IMR-90 (cell line): ENCODE measurements at regions not wholly inside any gene's neighbourhood (a gene's known extent, or its start where the extent isn't known, plus 50 kb on each side); places are given as distances from the start of the nearest gene placed in this dataset.

Experiments
- BHLHE40 ChIP-seq: fragments of 150-350 bp; IDR thresholded peaks from 2 replicates; pipeline ENCODE4 v1.6.1; 2016; ENCODE audit warnings: mild to moderate bottlenecking, low read depth, low read length
- CEBPB ChIP-seq: IDR thresholded peaks from 2 replicates; pipeline ENCODE4 v1.6.1; 2012; ENCODE audit warnings: low read depth, low read length, improper control_type of control experiment
- CHD1 ChIP-seq: IDR thresholded peaks from 2 replicates; pipeline ENCODE4 v1.6.1; 2012; ENCODE audit warnings: low read depth, low read length, improper control_type of control experiment
- CTCF ChIP-seq: conservative IDR thresholded peaks from 2 replicates; pipeline ENCODE4 v1.5.1; 2012; ENCODE audit warnings: mild to moderate bottlenecking, low read depth, low read length, improper control_type of control experiment
- ELK1 ChIP-seq: fragments of 150-350 bp; IDR thresholded peaks from 2 replicates; pipeline ENCODE4 v1.6.1; 2016; ENCODE audit warnings: low read depth, mild to moderate bottlenecking, low read length, moderate library complexity, borderline replicate concordance
- FOS ChIP-seq: fragments of 150-350 bp; IDR thresholded peaks from 2 replicates; pipeline ENCODE4 v1.6.1; 2016; ENCODE audit warnings: low read depth, low read length
- MAZ ChIP-seq: IDR thresholded peaks from 2 replicates; pipeline ENCODE4 v1.6.1; 2012; ENCODE audit warnings: low read depth, mild to moderate bottlenecking, low read length, improper control_type of control experiment, moderate library complexity, borderline replicate concordance
- MXI1 ChIP-seq: IDR thresholded peaks from 2 replicates; pipeline ENCODE4 v1.6.1; 2012; ENCODE audit warnings: low read depth, mild to moderate bottlenecking, low read length, moderate library complexity, borderline replicate concordance
- POLR2A ChIP-seq: IDR thresholded peaks from 2 replicates; pipeline ENCODE4 v1.6.1; 2012; ENCODE audit warnings: mild to moderate bottlenecking, low read depth, low read length
- RAD21 ChIP-seq: IDR thresholded peaks from 2 replicates; pipeline ENCODE4 v1.6.1; 2012; ENCODE audit warnings: low read length, improper control_type of control experiment
- SMC3 ChIP-seq: fragments of 150-350 bp; IDR thresholded peaks from 2 replicates; pipeline ENCODE4 v1.6.1; 2016; ENCODE audit warnings: low read depth, mild to moderate bottlenecking, antibody characterized with exemption, low read length, moderate library complexity
- USF2 ChIP-seq: fragments of 150-350 bp; IDR thresholded peaks from 2 replicates; pipeline ENCODE4 v1.6.1; 2017; ENCODE audit warnings: mild to moderate bottlenecking, antibody characterized with exemption, low read length, low read depth

GRCh38 chr2:193869564-193869963, 1674.8 kb upstream of the TMEFF2 start:
- TF ChIP-seq BHLHE40 (no peak), CTCF (no peak), POLR2A (no peak), SMC3 (no peak), CHD1 (no peak), USF2 (no peak), RAD21 (no peak), MAZ (no peak), FOS (no peak), MXI1 (no peak), ELK1 (no peak), CEBPB (no peak)
